ENCODE measurements at regions not wholly inside any gene's neighbourhood (a gene's known extent, or its start where the extent isn't known, plus 50 kb on each side); places are given as distances from the start of the nearest gene placed in this dataset.

GRCh38 chr10:10587744-10588393, 429.8 kb upstream of the CELF2 start:
- Histone ChIP-seq H3K36me3 (no peaks in the 10 kb centered on the region), H3K27ac (peak overlapping the region; percentile 7 to 55), H3K9me3 (no peaks in the 10 kb centered on the region), H3K4me3 (no peak overlapping the region), H3K4me1 (peaks cover 0 to 13% of the 10 kb centered on the region in 2 donors), H3K27me3 (no peaks in the 10 kb centered on the region)
- no peak for TF ChIP-seq CTCF (IDR thresholded peaks at IDR 0.05)
- no peak for DNase-seq (ENCODE audit: low spot score)

- Histone ChIP-seq H3K9me3 (no peaks in the 10 kb centered on the region), H3K27me3 (no peaks in the 10 kb centered on the region), H3K4me3 (no peak overlapping the region), H3K4me1 (peaks cover 0 to 13% of the 10 kb centered on the region in 2 donors), H3K36me3 (no peaks in the 10 kb centered on the region), H3K27ac (peak overlapping the region in 1 of 2 donors; percentile 35)
- TF ChIP-seq CTCF (IDR thresholded peaks at IDR 0.05) = no peak
- DNase-seq (ENCODE audit: low spot score) = peak; percentile 72
Observed at GRCh38 chr10:10589540-10590303, 427.9 kb upstream of the CELF2 start.

GRCh38 chr10:10591715-10592341, 425.8 kb upstream of the CELF2 start:
- no peak for TF ChIP-seq CTCF (IDR thresholded peaks at IDR 0.05)
- DNase-seq (ENCODE audit: low spot score) = no peak

GRCh38 chr10:10596256-10596655, 421.4 kb upstream of the CELF2 start:
- no peak for DNase-seq (ENCODE audit: low spot score)
- Histone ChIP-seq H3K36me3 (no peaks in the 10 kb centered on the region), H3K27ac (no peak overlapping the region), H3K4me3 (no peak overlapping the region), H3K9me3 (no peaks in the 10 kb centered on the region), H3K4me1 (peaks cover 0 to 4% of the 10 kb centered on the region in 2 donors), H3K27me3 (no peaks in the 10 kb centered on the region)
- TF ChIP-seq CTCF (IDR thresholded peaks at IDR 0.05) = no peak

More at GRCh38 chr10:10591715-10592341, 425.8 kb upstream of the CELF2 start:
- Histone ChIP-seq H3K4me1 (peaks cover 0 to 13% of the 10 kb centered on the region in 2 donors), H3K36me3 (no peaks in the 10 kb centered on the region), H3K9me3 (no peaks in the 10 kb centered on the region), H3K4me3 (no peak overlapping the region), H3K27ac (peak overlapping the region; percentile 42 to 44), H3K27me3 (no peaks in the 10 kb centered on the region)

- Histone ChIP-seq H3K9me3 (no peaks in the 10 kb centered on the region), H3K27ac (no peak overlapping the region), H3K27me3 (no peaks in the 10 kb centered on the region), H3K36me3 (no peaks in the 10 kb centered on the region), H3K4me3 (no peak overlapping the region), H3K4me1 (no peaks in the 10 kb centered on the region)
- no peak for TF ChIP-seq CTCF (IDR thresholded peaks at IDR 0.05)
- no peak for DNase-seq (ENCODE audit: low spot score)
Observed at GRCh38 chr10:10598297-10598696, 419.4 kb upstream of the CELF2 start.

All from right atrium auricular region (tissue), 2 donors.